ENCODE measurements at regions not wholly inside any gene's neighbourhood (a gene's known extent, or its start where the extent isn't known, plus 50 kb on each side); places are given as distances from the start of the nearest gene placed in this dataset.

DNA sequence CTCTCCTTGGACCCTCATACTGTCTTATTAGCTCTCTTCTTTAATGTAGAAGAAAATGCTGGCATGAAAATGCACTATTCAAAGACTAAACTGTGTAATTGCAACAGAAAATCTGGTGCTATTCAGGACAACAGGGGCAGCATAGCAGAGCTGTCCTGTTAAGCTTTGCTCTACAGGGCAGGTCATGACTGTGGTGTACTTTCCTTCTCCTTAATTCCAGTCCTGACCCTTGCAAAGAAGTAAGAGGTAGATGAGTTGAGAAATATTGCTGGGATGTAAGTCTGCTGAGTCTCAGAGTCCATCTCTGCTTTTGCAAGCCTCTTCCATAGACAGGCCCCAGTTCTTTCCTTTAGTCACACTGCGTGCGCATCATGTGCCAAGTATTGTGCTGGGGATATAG, 52.6 kb upstream of the STK38L start:
- TF ChIP-seq, protein P1, sequence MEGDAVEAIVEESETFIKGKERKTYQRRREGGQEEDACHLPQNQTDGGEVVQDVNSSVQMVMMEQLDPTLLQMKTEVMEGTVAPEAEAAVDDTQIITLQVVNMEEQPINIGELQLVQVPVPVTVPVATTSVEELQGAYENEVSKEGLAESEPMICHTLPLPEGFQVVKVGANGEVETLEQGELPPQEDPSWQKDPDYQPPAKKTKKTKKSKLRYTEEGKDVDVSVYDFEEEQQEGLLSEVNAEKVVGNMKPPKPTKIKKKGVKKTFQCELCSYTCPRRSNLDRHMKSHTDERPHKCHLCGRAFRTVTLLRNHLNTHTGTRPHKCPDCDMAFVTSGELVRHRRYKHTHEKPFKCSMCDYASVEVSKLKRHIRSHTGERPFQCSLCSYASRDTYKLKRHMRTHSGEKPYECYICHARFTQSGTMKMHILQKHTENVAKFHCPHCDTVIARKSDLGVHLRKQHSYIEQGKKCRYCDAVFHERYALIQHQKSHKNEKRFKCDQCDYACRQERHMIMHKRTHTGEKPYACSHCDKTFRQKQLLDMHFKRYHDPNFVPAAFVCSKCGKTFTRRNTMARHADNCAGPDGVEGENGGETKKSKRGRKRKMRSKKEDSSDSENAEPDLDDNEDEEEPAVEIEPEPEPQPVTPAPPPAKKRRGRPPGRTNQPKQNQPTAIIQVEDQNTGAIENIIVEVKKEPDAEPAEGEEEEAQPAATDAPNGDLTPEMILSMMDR (IDR thresholded peaks at IDR 0.05; ENCODE audit: extremely low read depth in 1 of 2, insufficient read depth in 1 of 2, low read depth in 1 of 2, low read length in 2 of 2) = no peak
- TF ChIP-seq EZH2 (IDR thresholded peaks at IDR 0.05; ENCODE audit: borderline replicate concordance, low read depth, low read length, severe bottlenecking) = no peak

All from endothelial cell of umbilical vein (primary cell).